GM21526 (cell line): ENCODE measurements at regions not wholly inside any gene's neighbourhood (a gene's known extent, or its start where the extent isn't known, plus 50 kb on each side); places are given as distances from the start of the nearest gene placed in this dataset.
"Not testable (repeated sequence)": the region's sequence is repeated elsewhere in the genome, so short reads cannot be mapped to it uniquely, and the experiment has no call there.

Experiments used
- ATAC-seq: cut with Tn5 transposase; IDR thresholded peaks from one replicate; pipeline ENCODE4 v1.9.1; 2021; ENCODE audit warnings: moderate library complexity; ENCODE audit not compliant: unreplicated experiment, low FRiP score

GRCh38 chr7:65795392-65795716, 77.5 kb upstream of the VKORC1L1 start:
- not testable (repeated sequence) for ATAC-seq

- ATAC-seq: no peak
Observed at GRCh38 chr7:65796205-65796604, 76.7 kb upstream of the VKORC1L1 start.

GRCh38 chr7:65797086-65797485, 75.8 kb upstream of the VKORC1L1 start:
- ATAC-seq: not testable (repeated sequence)

GRCh38 chr7:65797566-65797965, 75.3 kb upstream of the VKORC1L1 start:
- ATAC-seq: not testable (repeated sequence)

GRCh38 chr7:65798111-65799075, 74.5 kb upstream of the VKORC1L1 start:
- peak; percentile 96 for ATAC-seq

GRCh38 chr7:65800191-65800590, 72.7 kb upstream of the VKORC1L1 start:
- ATAC-seq: not testable (repeated sequence)

GRCh38 chr7:65800890-65801341, 72.0 kb upstream of the VKORC1L1 start:
- ATAC-seq: no peak

- no peak for ATAC-seq
Observed at GRCh38 chr7:65804887-65805286, 68.0 kb upstream of the VKORC1L1 start.

GRCh38 chr7:65807067-65807466, 65.8 kb upstream of the VKORC1L1 start:
- not testable (repeated sequence) for ATAC-seq

- peak; percentile 93 for ATAC-seq
Observed at GRCh38 chr7:65809259-65809981, 63.5 kb upstream of the VKORC1L1 start.

GRCh38 chr7:65809982-65810288, 62.9 kb upstream of the VKORC1L1 start:
- peak; percentile 26 for ATAC-seq

GRCh38 chr7:65812281-65812680, 60.6 kb upstream of the VKORC1L1 start:
- no peak for ATAC-seq

GRCh38 chr7:65814556-65815167, 58.2 kb upstream of the VKORC1L1 start:
- ATAC-seq: not testable (repeated sequence)

- no peak for ATAC-seq
Observed at GRCh38 chr7:65820287-65820950, 52.5 kb upstream of the VKORC1L1 start.
